ENCODE measurements at regions not wholly inside any gene's neighbourhood (a gene's known extent, or its start where the extent isn't known, plus 50 kb on each side); places are given as distances from the start of the nearest gene placed in this dataset.

GRCh38 chr18:53780666-53781065 lies 443.8 kb downstream of the MBD2 start:
- H3K4me1 ChIP-seq (ENCODE audit: control insufficient read depth in 5 of 5, insufficient read depth in 5 of 5, low read length in 5 of 5), result no peaks in the 10 kb centered on the region
- H3K9ac ChIP-seq (ENCODE audit: low read length in 5 of 5), result no peak overlapping the region
- no peaks in the 10 kb centered on the region for H3K9me3 ChIP-seq (ENCODE audit: control insufficient read depth in 5 of 5, low read length in 5 of 5)
- H3K36me3 ChIP-seq (ENCODE audit: control insufficient read depth in 5 of 5, insufficient read depth in 5 of 5, low read length in 5 of 5), result no peaks in the 10 kb centered on the region
- no peak overlapping the region for H3K4me3 ChIP-seq (ENCODE audit: low read depth in 1 of 5, low read length in 5 of 5)
- no peak overlapping the region for H3K27ac ChIP-seq (ENCODE audit: low read depth, low read length)
- H3K27me3 ChIP-seq (ENCODE audit: control insufficient read depth in 5 of 5, insufficient read depth in 4 of 5, low read length in 5 of 5), result no peaks in the 10 kb centered on the region

DNA sequence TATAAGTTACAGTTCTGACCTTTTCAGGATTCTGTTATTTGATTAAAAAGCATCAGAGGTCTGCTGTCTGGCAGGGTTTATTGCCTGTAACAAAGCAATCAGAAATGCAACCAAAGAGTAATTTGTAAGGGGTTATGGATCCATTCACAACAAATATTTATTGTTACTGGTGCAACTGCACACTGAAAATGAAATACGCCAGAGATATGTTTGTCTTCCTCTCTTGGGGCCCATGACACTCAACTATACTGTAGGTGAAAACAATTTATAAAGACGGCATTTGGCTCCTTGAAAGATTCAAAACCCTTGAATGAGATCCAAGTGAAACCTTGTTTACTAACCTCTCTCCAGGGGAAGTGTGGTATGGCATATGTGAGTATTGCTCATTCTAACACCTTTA lies 452.2 kb downstream of the MBD2 start:
- Histone ChIP-seq H3K36me3 (ENCODE audit: control insufficient read depth in 5 of 5, insufficient read depth in 5 of 5, low read length in 5 of 5) (no peaks in the 10 kb centered on the region), H3K27me3 (ENCODE audit: control insufficient read depth in 5 of 5, insufficient read depth in 4 of 5, low read length in 5 of 5) (no peaks in the 10 kb centered on the region), H3K9me3 (ENCODE audit: control insufficient read depth in 5 of 5, low read length in 5 of 5) (peaks cover 0 to 10% (median 0%) of the 10 kb centered on the region in 5 donors), H3K4me1 (ENCODE audit: control insufficient read depth in 5 of 5, insufficient read depth in 5 of 5, low read length in 5 of 5) (no peaks in the 10 kb centered on the region), H3K4me3 (ENCODE audit: low read depth in 1 of 5, low read length in 5 of 5) (no peak overlapping the region), H3K27ac (ENCODE audit: low read depth, low read length) (no peak overlapping the region), H3K9ac (ENCODE audit: low read length in 5 of 5) (no peak overlapping the region)

DNA sequence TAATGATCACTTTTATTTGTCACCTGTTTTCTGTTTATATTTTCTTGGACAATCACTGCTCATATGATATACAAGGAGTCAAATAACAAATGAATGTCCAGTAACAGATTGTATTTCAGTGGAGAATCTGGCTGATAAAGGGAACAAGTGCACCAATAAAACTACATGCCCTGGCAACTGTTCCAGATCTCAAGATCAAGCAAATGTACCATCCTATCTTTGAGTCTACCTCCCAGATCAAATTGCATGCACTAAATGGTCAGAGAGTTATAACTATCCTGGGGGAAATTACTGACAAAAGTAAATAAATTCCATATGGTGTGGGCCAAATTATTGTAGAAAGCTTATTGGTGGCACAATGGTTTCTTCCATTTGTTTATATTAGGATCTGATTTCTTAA lies 452.8 kb downstream of the MBD2 start:
- no peaks in the 10 kb centered on the region for H3K27me3 ChIP-seq (ENCODE audit: control insufficient read depth in 5 of 5, insufficient read depth in 4 of 5, low read length in 5 of 5)
- H3K4me1 ChIP-seq (ENCODE audit: control insufficient read depth in 5 of 5, insufficient read depth in 5 of 5, low read length in 5 of 5), result no peaks in the 10 kb centered on the region
- no peaks in the 10 kb centered on the region for H3K36me3 ChIP-seq (ENCODE audit: control insufficient read depth in 5 of 5, insufficient read depth in 5 of 5, low read length in 5 of 5)
- peaks cover 0 to 15% (median 0%) of the 10 kb centered on the region in 5 donors for H3K9me3 ChIP-seq (ENCODE audit: control insufficient read depth in 5 of 5, low read length in 5 of 5)
- no peak overlapping the region for H3K9ac ChIP-seq (ENCODE audit: low read length in 5 of 5)
- no peak overlapping the region for H3K27ac ChIP-seq (ENCODE audit: low read depth, low read length)
- H3K4me3 ChIP-seq (ENCODE audit: low read depth in 1 of 5, low read length in 5 of 5), result no peak overlapping the region

DNA sequence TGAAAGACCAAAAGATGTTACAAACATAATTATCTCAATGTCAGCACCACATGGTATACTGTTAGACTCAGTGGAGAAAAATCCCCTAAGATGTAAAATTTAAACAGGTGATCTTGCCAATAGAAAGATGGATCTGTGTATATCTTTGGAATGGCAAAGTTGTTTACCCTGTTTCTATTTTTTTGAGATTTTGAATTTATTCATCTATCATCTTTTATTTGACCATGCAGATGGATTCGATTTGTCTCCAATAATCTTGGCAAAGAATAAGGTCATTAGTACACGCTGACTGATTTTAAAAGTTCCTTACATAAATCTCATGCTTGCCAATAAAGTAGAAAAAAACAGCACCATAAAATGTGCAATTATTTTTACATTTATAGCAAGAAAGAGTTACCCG lies 459.3 kb downstream of the MBD2 start:
- Histone ChIP-seq H3K27ac (ENCODE audit: low read depth, low read length) (no peak overlapping the region), H3K4me1 (ENCODE audit: control insufficient read depth in 5 of 5, insufficient read depth in 5 of 5, low read length in 5 of 5) (no peaks in the 10 kb centered on the region), H3K36me3 (ENCODE audit: control insufficient read depth in 5 of 5, insufficient read depth in 5 of 5, low read length in 5 of 5) (no peaks in the 10 kb centered on the region), H3K27me3 (ENCODE audit: control insufficient read depth in 5 of 5, insufficient read depth in 4 of 5, low read length in 5 of 5) (no peaks in the 10 kb centered on the region), H3K9ac (ENCODE audit: low read length in 5 of 5) (no peak overlapping the region), H3K9me3 (ENCODE audit: control insufficient read depth in 5 of 5, low read length in 5 of 5) (peaks cover 0 to 15% (median 3%) of the 10 kb centered on the region in 5 donors), H3K4me3 (ENCODE audit: low read depth in 1 of 5, low read length in 5 of 5) (no peak overlapping the region)

DNA sequence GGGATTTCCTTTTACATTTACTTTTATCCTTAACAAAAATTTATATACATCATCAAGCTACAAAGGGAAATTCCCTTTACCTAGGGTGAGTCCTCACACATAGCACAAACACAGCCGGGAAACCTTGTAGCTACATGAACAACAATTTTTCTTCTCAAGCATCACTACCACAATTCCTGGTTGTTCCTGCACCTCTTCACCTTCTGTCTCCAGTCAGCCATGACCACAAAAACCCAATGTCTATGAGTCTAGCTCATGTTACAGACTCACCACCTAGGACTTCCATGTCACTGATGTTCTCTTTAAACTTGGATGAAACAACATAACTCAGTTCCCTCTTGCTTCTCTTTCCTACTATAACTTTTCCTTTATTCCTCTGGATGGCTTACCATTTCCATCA lies 460.4 kb downstream of the MBD2 start:
- Histone ChIP-seq H3K9me3 (ENCODE audit: control insufficient read depth in 5 of 5, low read length in 5 of 5) (peaks cover 0 to 15% (median 3%) of the 10 kb centered on the region in 5 donors), H3K36me3 (ENCODE audit: control insufficient read depth in 5 of 5, insufficient read depth in 5 of 5, low read length in 5 of 5) (no peaks in the 10 kb centered on the region), H3K27me3 (ENCODE audit: control insufficient read depth in 5 of 5, insufficient read depth in 4 of 5, low read length in 5 of 5) (no peaks in the 10 kb centered on the region), H3K4me3 (ENCODE audit: low read depth in 1 of 5, low read length in 5 of 5) (no peak overlapping the region), H3K9ac (ENCODE audit: low read length in 5 of 5) (no peak overlapping the region), H3K4me1 (ENCODE audit: control insufficient read depth in 5 of 5, insufficient read depth in 5 of 5, low read length in 5 of 5) (no peaks in the 10 kb centered on the region), H3K27ac (ENCODE audit: low read depth, low read length) (no peak overlapping the region)

DNA sequence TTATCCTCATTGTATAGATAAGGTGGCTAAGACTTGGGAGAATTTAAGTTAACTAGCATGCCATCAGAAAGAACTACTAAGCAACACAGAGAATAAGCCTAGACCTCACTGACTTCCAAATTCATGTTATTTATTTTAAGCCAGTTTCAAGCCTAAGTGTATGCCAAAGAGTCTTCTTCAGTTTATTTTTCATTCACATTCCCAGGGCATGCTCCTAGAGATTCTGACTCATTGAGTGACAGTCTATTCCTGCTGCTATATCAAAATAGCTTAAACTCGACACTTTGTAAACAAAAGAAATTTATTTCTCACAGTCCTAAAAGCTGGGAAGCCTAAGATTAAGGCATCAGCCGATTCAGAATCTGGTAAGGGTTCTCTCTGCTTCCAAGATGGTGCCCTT lies 467.1 kb downstream of the MBD2 start:
- no peaks in the 10 kb centered on the region for H3K27me3 ChIP-seq (ENCODE audit: control insufficient read depth in 5 of 5, insufficient read depth in 4 of 5, low read length in 5 of 5)
- no peaks in the 10 kb centered on the region for H3K9me3 ChIP-seq (ENCODE audit: control insufficient read depth in 5 of 5, low read length in 5 of 5)
- H3K4me1 ChIP-seq (ENCODE audit: control insufficient read depth in 5 of 5, insufficient read depth in 5 of 5, low read length in 5 of 5), result no peaks in the 10 kb centered on the region
- no peak overlapping the region for H3K4me3 ChIP-seq (ENCODE audit: low read depth in 1 of 5, low read length in 5 of 5)
- no peaks in the 10 kb centered on the region for H3K36me3 ChIP-seq (ENCODE audit: control insufficient read depth in 5 of 5, insufficient read depth in 5 of 5, low read length in 5 of 5)
- H3K27ac ChIP-seq (ENCODE audit: low read depth, low read length), result no peak overlapping the region
- no peak overlapping the region for H3K9ac ChIP-seq (ENCODE audit: low read length in 5 of 5)

GRCh38 chr18:53756610-53756972 lies 467.9 kb downstream of the MBD2 start:
- Histone ChIP-seq H3K36me3 (ENCODE audit: control insufficient read depth in 5 of 5, insufficient read depth in 5 of 5, low read length in 5 of 5) (no peaks in the 10 kb centered on the region), H3K9me3 (ENCODE audit: control insufficient read depth in 5 of 5, low read length in 5 of 5) (no peaks in the 10 kb centered on the region), H3K4me3 (ENCODE audit: low read depth in 1 of 5, low read length in 5 of 5) (no peak overlapping the region), H3K4me1 (ENCODE audit: control insufficient read depth in 5 of 5, insufficient read depth in 5 of 5, low read length in 5 of 5) (no peaks in the 10 kb centered on the region), H3K27ac (ENCODE audit: low read depth, low read length) (no peak overlapping the region), H3K9ac (ENCODE audit: low read length in 5 of 5) (no peak overlapping the region), H3K27me3 (ENCODE audit: control insufficient read depth in 5 of 5, insufficient read depth in 4 of 5, low read length in 5 of 5) (no peaks in the 10 kb centered on the region)

- no peak overlapping the region for H3K4me3 ChIP-seq (ENCODE audit: low read depth in 1 of 5, low read length in 5 of 5)
- no peaks in the 10 kb centered on the region for H3K9me3 ChIP-seq (ENCODE audit: control insufficient read depth in 5 of 5, low read length in 5 of 5)
- H3K36me3 ChIP-seq (ENCODE audit: control insufficient read depth in 5 of 5, insufficient read depth in 5 of 5, low read length in 5 of 5), result no peaks in the 10 kb centered on the region
- no peaks in the 10 kb centered on the region for H3K4me1 ChIP-seq (ENCODE audit: control insufficient read depth in 5 of 5, insufficient read depth in 5 of 5, low read length in 5 of 5)
- H3K27me3 ChIP-seq (ENCODE audit: control insufficient read depth in 5 of 5, insufficient read depth in 4 of 5, low read length in 5 of 5), result no peaks in the 10 kb centered on the region
- no peak overlapping the region for H3K9ac ChIP-seq (ENCODE audit: low read length in 5 of 5)
- H3K27ac ChIP-seq (ENCODE audit: low read depth, low read length), result no peak overlapping the region
These were observed 468.4 kb downstream of the MBD2 start for GRCh38 chr18:53755914-53756609.

- H3K4me3 ChIP-seq (ENCODE audit: low read depth in 1 of 5, low read length in 5 of 5), result no peak overlapping the region
- H3K9me3 ChIP-seq (ENCODE audit: control insufficient read depth in 5 of 5, low read length in 5 of 5), result no peaks in the 10 kb centered on the region
- no peak overlapping the region for H3K27ac ChIP-seq (ENCODE audit: low read depth, low read length)
- no peaks in the 10 kb centered on the region for H3K27me3 ChIP-seq (ENCODE audit: control insufficient read depth in 5 of 5, insufficient read depth in 4 of 5, low read length in 5 of 5)
- H3K36me3 ChIP-seq (ENCODE audit: control insufficient read depth in 5 of 5, insufficient read depth in 5 of 5, low read length in 5 of 5), result no peaks in the 10 kb centered on the region
- no peaks in the 10 kb centered on the region for H3K4me1 ChIP-seq (ENCODE audit: control insufficient read depth in 5 of 5, insufficient read depth in 5 of 5, low read length in 5 of 5)
- H3K9ac ChIP-seq (ENCODE audit: low read length in 5 of 5), result no peak overlapping the region
These were observed 470.3 kb downstream of the MBD2 start for GRCh38 chr18:53754154-53754553.

DNA sequence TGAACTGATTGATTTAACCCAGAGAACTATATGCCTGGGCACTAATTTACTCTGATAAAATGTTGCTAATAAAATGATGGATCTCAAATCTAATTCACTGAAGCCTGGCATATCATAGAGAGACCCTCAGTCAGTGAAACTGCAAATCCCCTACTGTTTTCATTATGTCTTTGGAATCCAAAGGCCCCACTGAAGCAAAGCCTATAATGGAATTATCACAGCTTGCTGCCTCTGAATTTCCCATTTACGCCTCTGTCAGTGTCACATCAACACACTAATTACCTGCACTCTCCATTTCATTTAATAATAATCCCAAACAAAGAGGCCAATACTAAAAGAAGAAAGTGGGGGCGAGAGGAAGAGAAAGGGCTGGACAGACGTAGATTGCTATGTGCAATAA lies 470.9 kb downstream of the MBD2 start:
- H3K4me1 ChIP-seq (ENCODE audit: control insufficient read depth in 5 of 5, insufficient read depth in 5 of 5, low read length in 5 of 5), result no peaks in the 10 kb centered on the region
- H3K9ac ChIP-seq (ENCODE audit: low read length in 5 of 5), result no peak overlapping the region
- no peak overlapping the region for H3K4me3 ChIP-seq (ENCODE audit: low read depth in 1 of 5, low read length in 5 of 5)
- no peaks in the 10 kb centered on the region for H3K27me3 ChIP-seq (ENCODE audit: control insufficient read depth in 5 of 5, insufficient read depth in 4 of 5, low read length in 5 of 5)
- no peak overlapping the region for H3K27ac ChIP-seq (ENCODE audit: low read depth, low read length)
- H3K36me3 ChIP-seq (ENCODE audit: control insufficient read depth in 5 of 5, insufficient read depth in 5 of 5, low read length in 5 of 5), result no peaks in the 10 kb centered on the region
- no peaks in the 10 kb centered on the region for H3K9me3 ChIP-seq (ENCODE audit: control insufficient read depth in 5 of 5, low read length in 5 of 5)
